Endothelial cell of umbilical vein (primary cell): ENCODE measurements at regions not wholly inside any gene's neighbourhood (a gene's known extent, or its start where the extent isn't known, plus 50 kb on each side); places are given as distances from the start of the nearest gene placed in this dataset.

ENCODE experiments used
- EZH2 ChIP-seq: IDR thresholded peaks from 2 replicates; pipeline ENCODE4 v1.6.1; 2012; ENCODE audit warnings: borderline replicate concordance, low read depth, mild to moderate bottlenecking, moderate library complexity, low read length, inconsistent platforms; ENCODE audit not compliant: severe bottlenecking
- FOS ChIP-seq: IDR thresholded peaks from 2 replicates; pipeline ENCODE4 v1.6.1; 2011; ENCODE audit warnings: mild to moderate bottlenecking, low read length, moderate library complexity, borderline replicate concordance; ENCODE audit not compliant: insufficient read depth
- POLR2A ChIP-seq: IDR thresholded peaks from 2 replicates; pipeline ENCODE4 v1.6.1; 2012; ENCODE audit warnings: low read depth, mild to moderate bottlenecking, control low read depth, low read length
- POLR2AphosphoS5 ChIP-seq: IDR thresholded peaks from 2 replicates; pipeline ENCODE4 v1.6.1; 2012; ENCODE audit warnings: low read depth, mild to moderate bottlenecking, control low read depth, low read length, moderate library complexity; ENCODE audit not compliant: insufficient read depth
- TF ChIP-seq, protein P1 (sequence below), 2 donors: IDR thresholded peaks; 1 replicate in 1 of 2; 2 replicates in 1 of 2; pipeline ENCODE4 v1.5.1; 2011; ENCODE audit warnings: low read length in 2 of 2, mild to moderate bottlenecking in 2 of 2, moderate library complexity in 2 of 2, control low read depth in 1 of 2, inconsistent platforms in 1 of 2, low read depth in 1 of 2; ENCODE audit not compliant: insufficient read depth in 1 of 2; ENCODE audit errors: extremely low read depth in 1 of 2
- TF ChIP-seq, protein P2 (sequence below): IDR thresholded peaks from 2 replicates; pipeline ENCODE4 v1.6.1; 2011; ENCODE audit not compliant: insufficient read depth, insufficient read length

DNA sequence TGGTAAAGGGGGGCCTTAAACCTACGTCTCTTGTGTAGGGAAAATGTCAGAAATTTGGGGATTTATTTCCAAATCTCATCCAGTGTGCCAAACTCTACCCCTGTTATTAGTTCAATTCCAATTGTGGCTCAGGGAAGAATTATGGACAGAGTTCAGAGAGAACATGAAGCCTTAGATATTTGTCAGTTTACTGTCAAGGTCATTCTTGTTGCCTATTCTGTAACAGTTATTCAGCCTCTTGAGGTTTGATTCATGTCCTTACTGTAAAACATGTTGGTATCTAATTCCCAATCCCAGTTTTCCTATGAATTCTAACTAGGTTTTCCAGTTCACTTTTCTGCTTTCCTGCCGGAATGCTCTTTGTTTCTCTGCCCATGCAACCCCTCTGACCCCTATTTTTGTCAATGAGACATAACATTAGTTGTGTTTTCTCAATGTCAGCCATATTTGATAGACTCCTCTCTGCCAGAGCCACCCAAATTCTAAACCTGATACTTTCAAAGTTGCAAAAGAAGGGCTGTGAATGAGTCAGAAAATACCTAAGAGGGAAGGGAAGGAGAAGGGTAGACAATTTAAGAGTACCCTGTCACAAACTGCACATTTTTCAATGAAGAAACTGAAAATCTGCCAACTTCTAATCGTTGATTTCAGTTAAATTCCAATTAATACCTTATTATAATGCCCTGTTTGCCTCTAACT lies 52.4 kb downstream of the ATOSA start:
- TF ChIP-seq, protein P1, sequence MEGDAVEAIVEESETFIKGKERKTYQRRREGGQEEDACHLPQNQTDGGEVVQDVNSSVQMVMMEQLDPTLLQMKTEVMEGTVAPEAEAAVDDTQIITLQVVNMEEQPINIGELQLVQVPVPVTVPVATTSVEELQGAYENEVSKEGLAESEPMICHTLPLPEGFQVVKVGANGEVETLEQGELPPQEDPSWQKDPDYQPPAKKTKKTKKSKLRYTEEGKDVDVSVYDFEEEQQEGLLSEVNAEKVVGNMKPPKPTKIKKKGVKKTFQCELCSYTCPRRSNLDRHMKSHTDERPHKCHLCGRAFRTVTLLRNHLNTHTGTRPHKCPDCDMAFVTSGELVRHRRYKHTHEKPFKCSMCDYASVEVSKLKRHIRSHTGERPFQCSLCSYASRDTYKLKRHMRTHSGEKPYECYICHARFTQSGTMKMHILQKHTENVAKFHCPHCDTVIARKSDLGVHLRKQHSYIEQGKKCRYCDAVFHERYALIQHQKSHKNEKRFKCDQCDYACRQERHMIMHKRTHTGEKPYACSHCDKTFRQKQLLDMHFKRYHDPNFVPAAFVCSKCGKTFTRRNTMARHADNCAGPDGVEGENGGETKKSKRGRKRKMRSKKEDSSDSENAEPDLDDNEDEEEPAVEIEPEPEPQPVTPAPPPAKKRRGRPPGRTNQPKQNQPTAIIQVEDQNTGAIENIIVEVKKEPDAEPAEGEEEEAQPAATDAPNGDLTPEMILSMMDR (IDR thresholded peaks at IDR 0.05; ENCODE audit: extremely low read depth in 1 of 2, insufficient read depth in 1 of 2, low read depth in 1 of 2, low read length in 2 of 2), result no peak
- no peak for TF ChIP-seq EZH2
- TF ChIP-seq POLR2AphosphoS5, result no peak
- TF ChIP-seq, protein P2, sequence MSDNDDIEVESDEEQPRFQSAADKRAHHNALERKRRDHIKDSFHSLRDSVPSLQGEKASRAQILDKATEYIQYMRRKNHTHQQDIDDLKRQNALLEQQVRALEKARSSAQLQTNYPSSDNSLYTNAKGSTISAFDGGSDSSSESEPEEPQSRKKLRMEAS, result no peak
- no peak for TF ChIP-seq FOS
- TF ChIP-seq POLR2A, result no peak
